ENCODE measurements at regions not wholly inside any gene's neighbourhood (a gene's known extent, or its start where the extent isn't known, plus 50 kb on each side); places are given as distances from the start of the nearest gene placed in this dataset.

GRCh38 chr11:71201936-71202597 is 50.3 kb downstream of the SHANK2 start:
- no peak for DNase-seq

- no peak for DNase-seq
These were observed 51.1 kb downstream of the SHANK2 start for GRCh38 chr11:71201231-71201630.

- no peak for DNase-seq
These were observed 51.6 kb downstream of the SHANK2 start for GRCh38 chr11:71200761-71201160.

GRCh38 chr11:71200172-71200716 is 52.1 kb downstream of the SHANK2 start:
- DNase-seq = no peak

- no peak for DNase-seq
These were observed 53.1 kb downstream of the SHANK2 start for GRCh38 chr11:71199226-71199820.

GRCh38 chr11:71198823-71199165 is 53.6 kb downstream of the SHANK2 start:
- no peak for DNase-seq

GRCh38 chr11:71198141-71198822 is 54.1 kb downstream of the SHANK2 start:
- DNase-seq = no peak

GRCh38 chr11:71197096-71197495 is 55.3 kb downstream of the SHANK2 start:
- DNase-seq = no peak

- no peak for DNase-seq
These were observed 57.7 kb downstream of the SHANK2 start for GRCh38 chr11:71194710-71195109.

- DNase-seq = no peak
These were observed 58.9 kb downstream of the SHANK2 start for GRCh38 chr11:71193431-71193830.

GRCh38 chr11:71192629-71193028 is 59.7 kb downstream of the SHANK2 start:
- DNase-seq = no peak

GRCh38 chr11:71191201-71191600 is 61.2 kb downstream of the SHANK2 start:
- no peak for DNase-seq

- no peak for DNase-seq
These were observed 61.8 kb downstream of the SHANK2 start for GRCh38 chr11:71190551-71190950.

- no peak for DNase-seq
These were observed 62.5 kb downstream of the SHANK2 start for GRCh38 chr11:71189768-71190315.

- DNase-seq = no peak
These were observed 63.2 kb downstream of the SHANK2 start for GRCh38 chr11:71188886-71189767.

- no peak for DNase-seq
These were observed 64.3 kb downstream of the SHANK2 start for GRCh38 chr11:71188073-71188472.

- DNase-seq = no peak
These were observed 65.6 kb downstream of the SHANK2 start for GRCh38 chr11:71186806-71187205.

- DNase-seq = no peak
These were observed 67.0 kb downstream of the SHANK2 start for GRCh38 chr11:71185411-71185810.

- no peak for DNase-seq
These were observed 67.8 kb downstream of the SHANK2 start for GRCh38 chr11:71184421-71185210.

- no peak for DNase-seq
These were observed 68.5 kb downstream of the SHANK2 start for GRCh38 chr11:71183878-71184277.

GRCh38 chr11:71182791-71183677 is 69.3 kb downstream of the SHANK2 start:
- DNase-seq = no peak

All from NCI-H526 treated with DMSO at 0.1 percent for 48 hours (cell line).